K562 (cell line): ENCODE measurements at regions not wholly inside any gene's neighbourhood (a gene's known extent, or its start where the extent isn't known, plus 50 kb on each side); places are given as distances from the start of the nearest gene placed in this dataset.

Experiments used
- ATAC-seq: fragments of 200-7000 bp; cut with Tn5 transposase; 3 replicates; pipeline ENCODE4 v1.9.1; 2020; ENCODE audit warnings: moderate library complexity
- BruUV-seq: library from RNA; stranded (reverse); fragments of 400-500 nt; replicated peaks from 2 replicates; lab custom pipeline; 2021; lab: Mats Ljungman, UMichigan
- CTCF ChIA-PET: fragments of 300-600 bp; formaldehyde crosslinking; extraction: SDS; loops from one replicate; lab custom pipeline; 2021; ENCODE audit warnings: low intra/inter-chr PET ratio; lab: Yijun Ruan, JAX
- POLR2A ChIA-PET: fragments of 300-600, 350-650 bp; sonication (Branson Sonifier 250); formaldehyde crosslinking; extraction: SDS; loops from one replicate; lab custom pipeline; 2021; ENCODE audit warnings: antibody characterized with exemption, inconsistent platforms; lab: Yijun Ruan, JAX
- DNase-seq, 4 experiments: peaks; one replicate each; pipeline versions ENCODE4 v3.0.0 to v3.0.0-alpha.2; 2011 to 2018; ENCODE audit warnings: low spot score in 3 of 4, mixed read lengths in 3 of 4; ENCODE audit errors: extremely low read depth in 1 of 4
- FAIRE-seq: peaks from 2 replicates; lab custom pipeline; 2011; peaks lifted over from hg19 to GRCh38; lab: Jason Lieb, UNC
- H2AFZ ChIP-seq: 2 replicates; pipeline ENCODE4 v1.6.0; 2011; ENCODE audit warnings: low read depth, low read length, control low read depth, inconsistent platforms
- H3K27ac ChIP-seq: fragments of 200-600 bp; 3 replicates; pipeline ENCODE4 v1.8.0; 2011; ENCODE audit warnings: low read depth, mild to moderate bottlenecking, control low read depth, inconsistent platforms, low read length, moderate library complexity, mixed read lengths; ENCODE audit errors: extremely low read depth
- H3K27me3 ChIP-seq, 2 experiments: fragments of 300-600 bp in 1 of 2; 2 replicates in 1 of 2; 3 replicates in 1 of 2; pipeline versions ENCODE4 v1.6.0 to v1.8.0; 2011; ENCODE audit warnings: inconsistent platforms in 2 of 2, low read length in 2 of 2, mild to moderate bottlenecking in 1 of 2, mixed read lengths in 1 of 2, moderate library complexity in 1 of 2; ENCODE audit not compliant: control insufficient read depth in 2 of 2, insufficient read depth in 2 of 2
- H3K36me3 ChIP-seq: fragments of 300-600 bp; 3 replicates; pipeline ENCODE4 v1.8.0; 2011; ENCODE audit warnings: mild to moderate bottlenecking, low read length, inconsistent platforms; ENCODE audit not compliant: control insufficient read depth, insufficient read depth
- H3K4me1 ChIP-seq, 2 experiments: fragments of 200-600 bp in 1 of 2; replicated peaks in 1 of 2; 2 replicates in 1 of 2; 3 replicates in 1 of 2; pipeline versions ENCODE4 v1.5.1 to v1.8.0; 2011; ENCODE audit warnings: inconsistent platforms in 2 of 2, low read length in 2 of 2, mild to moderate bottlenecking in 1 of 2, mixed read lengths in 1 of 2, moderate library complexity in 1 of 2; ENCODE audit not compliant: control insufficient read depth in 2 of 2, insufficient read depth in 2 of 2
- H3K4me2 ChIP-seq: 2 replicates; pipeline ENCODE4 v1.6.1; 2011; ENCODE audit warnings: low read length, control low read depth, inconsistent platforms, mixed read lengths; ENCODE audit not compliant: insufficient read depth
- H3K4me3 ChIP-seq: fragments of 200-600 bp; sonication (generic), shearing (Covaris generic); 2 replicates; pipeline ENCODE4 v1.5.1; 2016; ENCODE audit warnings: control low read depth, inconsistent platforms
- H3K79me2 ChIP-seq: fragments of 200-600 bp; 3 replicates; pipeline ENCODE4 v1.8.0; 2011; ENCODE audit warnings: low read length, inconsistent platforms; ENCODE audit not compliant: control insufficient read depth, insufficient read depth
- H3K9ac ChIP-seq, 2 experiments: 2 replicates each; pipeline versions ENCODE4 v1.6.0 to v1.6.1; 2011; ENCODE audit warnings: low read depth in 2 of 2, low read length in 2 of 2, control low read depth in 1 of 2, inconsistent platforms in 1 of 2, mild to moderate bottlenecking in 1 of 2, mixed read lengths in 1 of 2; ENCODE audit not compliant: insufficient read depth in 1 of 2
- H3K9me1 ChIP-seq: one replicate; pipeline ENCODE4 v1.6.0; 2011; ENCODE audit warnings: inconsistent platforms, mild to moderate bottlenecking, low read length, moderate library complexity; ENCODE audit not compliant: control insufficient read depth, insufficient read depth
- H3K9me3 ChIP-seq: replicated peaks from 2 replicates; pipeline ENCODE4 v1.5.1; 2011; ENCODE audit warnings: low read depth, low read length, inconsistent platforms; ENCODE audit not compliant: control insufficient read depth, insufficient read depth
- H4K20me1 ChIP-seq: replicated peaks from 2 replicates; pipeline ENCODE4 v1.6.1; 2011; ENCODE audit warnings: low read length, inconsistent platforms, mixed read lengths; ENCODE audit not compliant: control insufficient read depth, insufficient read depth
- BRF2 ChIP-seq: IDR thresholded peaks from 3 replicates; pipeline ENCODE4 v1.6.1; 2011; ENCODE audit warnings: borderline replicate concordance, mild to moderate bottlenecking; ENCODE audit not compliant: insufficient read length, insufficient read depth
- CTBP1 ChIP-seq: fragments of 450-650 bp; IDR thresholded peaks from 2 replicates; pipeline ENCODE4 v1.6.1; 2016; ENCODE audit warnings: borderline replicate concordance
- ETV6 ChIP-seq, 3 experiments: fragments of 150-350 bp in 1 of 3; sonication (generic) in 1 of 3; formaldehyde crosslinking in 1 of 3; IDR thresholded peaks; 2 replicates each; pipeline versions ENCODE4 v1.6.1 to v1.8.0; 2014 to 2022; ENCODE audit warnings: borderline replicate concordance in 2 of 3, low read depth in 2 of 3, antibody characterized with exemption in 1 of 3, low read length in 1 of 3, mild to moderate bottlenecking in 1 of 3, missing genetic modification reagents in 1 of 3
- HBP1 ChIP-seq: fragments of 450-650 bp; formaldehyde crosslinking; IDR thresholded peaks from 2 replicates; pipeline ENCODE4 v1.4.0; 2022; ENCODE audit warnings: missing genetic modification characterization
- HMG20A ChIP-seq: fragments of 450-650 bp; formaldehyde crosslinking; conservative IDR thresholded peaks from 2 replicates; pipeline ENCODE4 v1.4.0; 2020; ENCODE audit warnings: mild to moderate bottlenecking, mixed read lengths
- MTA1 ChIP-seq: fragments of 450-650 bp; IDR thresholded peaks from 2 replicates; pipeline ENCODE4 v1.6.1; 2017; ENCODE audit warnings: borderline replicate concordance
- NFXL1 ChIP-seq: fragments of 450-650 bp; formaldehyde crosslinking; IDR thresholded peaks from 2 replicates; pipeline ENCODE4 v1.4.0; 2021; ENCODE audit warnings: mild to moderate bottlenecking
- NR3C1 ChIP-seq: sonication (generic); formaldehyde crosslinking; IDR thresholded peaks from 2 replicates; pipeline ENCODE4 v1.8.1; 2022; ENCODE audit warnings: missing genetic modification reagents
- NRF1 ChIP-seq, 2 experiments: fragments of 450-650 bp; IDR thresholded peaks in 1 of 2; conservative IDR thresholded peaks in 1 of 2; 2 replicates each; pipeline ENCODE4 v1.6.1; 2014; ENCODE audit warnings: mild to moderate bottlenecking in 2 of 2
- RBFOX2 ChIP-seq: fragments of 200-400 bp; formaldehyde crosslinking; IDR thresholded peaks from 2 replicates; pipeline ENCODE4 v1.6.1; 2017; ENCODE audit warnings: low read depth, mild to moderate bottlenecking, low read length, moderate library complexity
- RFX7 ChIP-seq: fragments of 250-450 bp; sonication (Bioruptor Pico); IDR thresholded peaks from 2 replicates; pipeline ENCODE4 v1.5.1; 2021; ENCODE audit warnings: mild to moderate bottlenecking
- YY1 ChIP-seq, 3 experiments: IDR thresholded peaks; 2 replicates each; pipeline ENCODE4 v1.6.1; 2011; ENCODE audit warnings: low read length in 2 of 3, mild to moderate bottlenecking in 2 of 3, moderate library complexity in 2 of 3, borderline replicate concordance in 1 of 3, control low read depth in 1 of 3, low read depth in 1 of 3; ENCODE audit not compliant: insufficient read depth in 3 of 3, insufficient replicate concordance in 2 of 3, control insufficient read depth in 1 of 3, insufficient read length in 1 of 3; ENCODE audit errors: extremely low read depth in 1 of 3
- ZNF518B ChIP-seq: fragments of 250-450 bp; sonication (Bioruptor Pico); IDR thresholded peaks from 2 replicates; pipeline ENCODE4 v1.5.0; 2021; ENCODE audit warnings: mild to moderate bottlenecking, moderate library complexity
- WGBS: fragments of 100-300 bp; shearing (Covaris generic); methylation state at CpG from one replicate; pipeline ENCODE4 v1.1.6; 2016; ENCODE audit warnings: low coverage, mixed read lengths; ENCODE audit not compliant: insufficient coverage; ENCODE audit errors: missing lambda C conversion rate; 5-methylcytosine and 5-hydroxymethylcytosine counted together
- in situ Hi-C: fragments of 300-500 bp; cut with MboI; formaldehyde crosslinking; loops from 4 replicates; pipeline ENCODE4 v1.15.0; 2018; ENCODE audit warnings: inconsistent platforms, mixed read lengths
- intact Hi-C: fragments of 100-400 bp; cut with micrococcal nuclease; formaldehyde crosslinking; loops from 2 replicates; pipeline ENCODE4 v1.14.2; 2022

- no peaks in the 10 kb centered on the region for H3K9me3 ChIP-seq
- H3K36me3 ChIP-seq, result no peaks in the 10 kb centered on the region
- H3K4me2 ChIP-seq, result no peak overlapping the region
- ATAC-seq (no peak), DNase-seq (no peak), FAIRE-seq (no peak)
- H4K20me1 ChIP-seq, result no peaks in the 10 kb centered on the region
- no TSS peak for BruUV-seq
- intact Hi-C loops, result no loop called here
- H2AFZ ChIP-seq, result no peak overlapping the region
- ChIA-PET CTCF (no interaction called here), POLR2A (no interaction called here)
- H3K9me1 ChIP-seq, result no peaks in the 10 kb centered on the region
- no peak overlapping the region for H3K9ac ChIP-seq
- no peak overlapping the region for H3K4me3 ChIP-seq
- no peak overlapping the region for H3K27ac ChIP-seq
- WGBS, result 2% methylated on average over 3 of the region's 3 CpGs
- no peaks in the 10 kb centered on the region for H3K27me3 ChIP-seq
- H3K4me1 ChIP-seq, result no peaks in the 10 kb centered on the region
- H3K79me2 ChIP-seq, result no peaks in the 10 kb centered on the region
- in situ Hi-C loops, result no loop called here
- no peak for TF ChIP-seq MTA1
- TF ChIP-seq HBP1 (CRISPR knock-in tag), result no peak
- TF ChIP-seq CTBP1, result no peak
- no peak for TF ChIP-seq HMG20A (CRISPR knock-in tag)
- TF ChIP-seq YY1 (IDR thresholded peaks at IDR 0.05; ENCODE audit: borderline replicate concordance in 1 of 3, control insufficient read depth in 1 of 3, extremely low read depth in 1 of 3, insufficient read depth in 3 of 3, insufficient read length in 1 of 3, insufficient replicate concordance in 2 of 3, low read depth in 1 of 3, low read length in 2 of 3), result no peak
- no peak for TF ChIP-seq NRF1 (conservative IDR thresholded peaks at IDR 0.05 in 1 of 2, IDR thresholded peaks at IDR 0.05 in 1 of 2)
- TF ChIP-seq RBFOX2, result no peak
- TF ChIP-seq ETV6 (IDR thresholded peaks at IDR 0.05; ENCODE audit: borderline replicate concordance in 1 of 2, low read depth in 2 of 2, low read length in 1 of 2), result no peak
- no peak for TF ChIP-seq ETV6 (CRISPR knock-in tag; IDR thresholded peaks at IDR 0.05; ENCODE audit: borderline replicate concordance)
- TF ChIP-seq RFX7 (CRISPR knock-in tag), result no peak
- no peak for TF ChIP-seq NR3C1 (CRISPR knock-in tag)
- TF ChIP-seq ZNF518B (CRISPR knock-in tag), result no peak
- TF ChIP-seq NFXL1 (CRISPR knock-in tag), result no peak
- TF ChIP-seq BRF2, result no peak
These were observed 233.9 kb upstream of the SNX7 start for GRCh38 chr1:98427664-98428063.
